ENCODE measurements at regions not wholly inside any gene's neighbourhood (a gene's known extent, or its start where the extent isn't known, plus 50 kb on each side); places are given as distances from the start of the nearest gene placed in this dataset.

GRCh38 chr3:164113371-164114332 lies 964.6 kb downstream of the SI start:
- 3% methylated on average over 8 of the region's 8 CpGs for WGBS (ENCODE audit: insufficient coverage, low coverage, missing lambda C conversion rate)
- in situ Hi-C loops (cut with MboI) = no loop called here
- ChIA-PET CTCF (ENCODE audit: low intra/inter-chr PET ratio) (no interaction called here), POLR2A (no interaction called here)
- Histone ChIP-seq H3K9me3 (replicated peaks; ENCODE audit: control insufficient read depth, insufficient read depth, low read depth, low read length) (no peaks in the 10 kb centered on the region; the same call in 1 of the 2 replicates), H3K4me1 (replicated peaks in 1 of 2; ENCODE audit: control insufficient read depth in 2 of 2, insufficient read depth in 2 of 2, low read length in 2 of 2) (no peaks in the 10 kb centered on the region), H3K9ac (ENCODE audit: insufficient read depth in 1 of 2, low read depth in 2 of 2, low read length in 2 of 2) (no peak overlapping the region), H3K79me2 (ENCODE audit: control insufficient read depth, insufficient read depth, low read length) (no peaks in the 10 kb centered on the region), H3K27ac (ENCODE audit: extremely low read depth, low read depth, low read length) (no peak overlapping the region), H3K36me3 (ENCODE audit: control insufficient read depth, insufficient read depth, low read length) (no peaks in the 10 kb centered on the region), H4K20me1 (replicated peaks; ENCODE audit: control insufficient read depth, insufficient read depth, low read length) (no peaks in the 10 kb centered on the region), H3K4me2 (ENCODE audit: insufficient read depth, low read length) (no peak overlapping the region), H3K27me3 (ENCODE audit: control insufficient read depth in 2 of 2, insufficient read depth in 2 of 2, low read length in 2 of 2) (no peaks in the 10 kb centered on the region), H3K9me1 (ENCODE audit: control insufficient read depth, insufficient read depth, low read length) (no peaks in the 10 kb centered on the region), H3K4me3 (no peak overlapping the region), H2AFZ (ENCODE audit: low read depth, low read length) (no peak overlapping the region)
- ATAC-seq = no peak
- BruUV-seq (replicated peaks) = no TSS peak
- DNase-seq (ENCODE audit: extremely low read depth in 1 of 4, low spot score in 3 of 4) = no peak
- intact Hi-C loops (cut with micrococcal nuclease) = no loop called here
- no peak for FAIRE-seq
- TF ChIP-seq ZNF316 (IDR thresholded peaks at IDR 0.05) (no peak), FOXA3 (CRISPR knock-in tag; conservative IDR thresholded peaks at IDR 0.05 in 1 of 2, IDR thresholded peaks at IDR 0.05 in 1 of 2) (no peak), POLR2A (conservative IDR thresholded peaks at IDR 0.05) (no peak), CLOCK (CRISPR knock-in tag; IDR thresholded peaks at IDR 0.05; ENCODE audit: borderline replicate concordance) (no peak), ARID2 (IDR thresholded peaks at IDR 0.05) (no peak), TRIM24 (IDR thresholded peaks at IDR 0.05) (no peak), BCOR (IDR thresholded peaks at IDR 0.05) (no peak), ASH1L (IDR thresholded peaks at IDR 0.05; ENCODE audit: borderline replicate concordance, low read depth, partially characterized antibody) (no peak), FIP1L1 (IDR thresholded peaks at IDR 0.05; ENCODE audit: low read depth, low read length, poor library complexity, severe bottlenecking) (no peak), SMAD4 (CRISPR knock-in tag; conservative IDR thresholded peaks at IDR 0.05) (no peak), PTRF (tag; IDR thresholded peaks at IDR 0.05) (no peak), HMGN3 (IDR thresholded peaks at IDR 0.05; ENCODE audit: borderline replicate concordance, extremely low read depth, insufficient read length, low read depth, low read length) (no peak), ZNF408 (CRISPR knock-in tag; IDR thresholded peaks at IDR 0.05; ENCODE audit: low read depth) (no peak), DLX4 (CRISPR knock-in tag; IDR thresholded peaks at IDR 0.05) (no peak)
- TF ChIP-seq, protein P1, sequence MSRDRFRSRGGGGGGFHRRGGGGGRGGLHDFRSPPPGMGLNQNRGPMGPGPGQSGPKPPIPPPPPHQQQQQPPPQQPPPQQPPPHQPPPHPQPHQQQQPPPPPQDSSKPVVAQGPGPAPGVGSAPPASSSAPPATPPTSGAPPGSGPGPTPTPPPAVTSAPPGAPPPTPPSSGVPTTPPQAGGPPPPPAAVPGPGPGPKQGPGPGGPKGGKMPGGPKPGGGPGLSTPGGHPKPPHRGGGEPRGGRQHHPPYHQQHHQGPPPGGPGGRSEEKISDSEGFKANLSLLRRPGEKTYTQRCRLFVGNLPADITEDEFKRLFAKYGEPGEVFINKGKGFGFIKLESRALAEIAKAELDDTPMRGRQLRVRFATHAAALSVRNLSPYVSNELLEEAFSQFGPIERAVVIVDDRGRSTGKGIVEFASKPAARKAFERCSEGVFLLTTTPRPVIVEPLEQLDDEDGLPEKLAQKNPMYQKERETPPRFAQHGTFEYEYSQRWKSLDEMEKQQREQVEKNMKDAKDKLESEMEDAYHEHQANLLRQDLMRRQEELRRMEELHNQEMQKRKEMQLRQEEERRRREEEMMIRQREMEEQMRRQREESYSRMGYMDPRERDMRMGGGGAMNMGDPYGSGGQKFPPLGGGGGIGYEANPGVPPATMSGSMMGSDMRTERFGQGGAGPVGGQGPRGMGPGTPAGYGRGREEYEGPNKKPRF (IDR thresholded peaks at IDR 0.05; ENCODE audit: low read depth, low read length) = no peak
- TF ChIP-seq, protein P2, sequence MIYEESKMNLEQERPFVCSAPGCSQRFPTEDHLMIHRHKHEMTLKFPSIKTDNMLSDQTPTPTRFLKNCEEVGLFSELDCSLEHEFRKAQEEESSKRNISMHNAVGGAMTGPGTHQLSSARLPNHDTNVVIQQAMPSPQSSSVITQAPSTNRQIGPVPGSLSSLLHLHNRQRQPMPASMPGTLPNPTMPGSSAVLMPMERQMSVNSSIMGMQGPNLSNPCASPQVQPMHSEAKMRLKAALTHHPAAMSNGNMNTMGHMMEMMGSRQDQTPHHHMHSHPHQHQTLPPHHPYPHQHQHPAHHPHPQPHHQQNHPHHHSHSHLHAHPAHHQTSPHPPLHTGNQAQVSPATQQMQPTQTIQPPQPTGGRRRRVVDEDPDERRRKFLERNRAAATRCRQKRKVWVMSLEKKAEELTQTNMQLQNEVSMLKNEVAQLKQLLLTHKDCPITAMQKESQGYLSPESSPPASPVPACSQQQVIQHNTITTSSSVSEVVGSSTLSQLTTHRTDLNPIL (CRISPR knock-in tag; IDR thresholded peaks at IDR 0.05) = no peak
